Bronchial epithelial cell (primary cell): ENCODE measurements at regions not wholly inside any gene's neighbourhood (a gene's known extent, or its start where the extent isn't known, plus 50 kb on each side); places are given as distances from the start of the nearest gene placed in this dataset.
"Not testable (repeated sequence)": the region's sequence is repeated elsewhere in the genome, so short reads cannot be mapped to it uniquely, and the experiment has no call there.

ENCODE experiments used
- DNase-seq: peaks from one replicate; pipeline ENCODE4 v3.0.0-alpha.2; 2010; ENCODE audit warnings: low read depth
- FAIRE-seq: peaks from 2 replicates; lab custom pipeline; 2011; peaks lifted over from hg19 to GRCh38; lab: Jason Lieb, UNC
- H3K27me3 ChIP-seq: 2 replicates; pipeline ENCODE4 v1.5.1; 2011; ENCODE audit warnings: low read length; ENCODE audit not compliant: control insufficient read depth, insufficient read depth
- H3K36me3 ChIP-seq: 2 replicates; pipeline ENCODE4 v1.5.1; 2011; ENCODE audit warnings: low read length; ENCODE audit not compliant: control insufficient read depth, insufficient read depth
- H3K4me3 ChIP-seq: 2 replicates; pipeline ENCODE4 v1.5.1; 2011; ENCODE audit warnings: mild to moderate bottlenecking, low read depth, low read length, control low read depth
- CTCF ChIP-seq: IDR thresholded peaks from 2 replicates; pipeline ENCODE4 v1.5.1; 2011; ENCODE audit warnings: mild to moderate bottlenecking, moderate library complexity, low read length, control low read depth, inconsistent platforms; ENCODE audit not compliant: insufficient read depth, severe bottlenecking

- DNase-seq: no peak
- Histone ChIP-seq H3K27me3 (no peaks in the 10 kb centered on the region), H3K4me3 (no peak overlapping the region), H3K36me3 (no peaks in the 10 kb centered on the region)
- no peak for FAIRE-seq
- TF ChIP-seq CTCF: no peak
These were observed 821.7 kb downstream of the TMEM121 start for GRCh38 chr14:106347890-106348755.

GRCh38 chr14:106348873-106349540 is 822.6 kb downstream of the TMEM121 start:
- H3K27me3 ChIP-seq, DNase-seq, H3K4me3 ChIP-seq, FAIRE-seq, H3K36me3 ChIP-seq: not testable (repeated sequence)

- not testable (repeated sequence) for H3K27me3 ChIP-seq, FAIRE-seq, DNase-seq, H3K4me3 ChIP-seq, H3K36me3 ChIP-seq
These were observed 823.5 kb downstream of the TMEM121 start for GRCh38 chr14:106349678-106350457.

- not testable (repeated sequence) for FAIRE-seq, H3K4me3 ChIP-seq, H3K36me3 ChIP-seq, DNase-seq, H3K27me3 ChIP-seq
These were observed 828.8 kb downstream of the TMEM121 start for GRCh38 chr14:106355007-106355791.

- not testable (repeated sequence) for H3K36me3 ChIP-seq, DNase-seq
- FAIRE-seq: peak; percentile 28
These were observed 829.7 kb downstream of the TMEM121 start for GRCh38 chr14:106355881-106356642.

GRCh38 chr14:106356643-106356930 is 830.2 kb downstream of the TMEM121 start:
- FAIRE-seq, H3K36me3 ChIP-seq, H3K4me3 ChIP-seq, DNase-seq, H3K27me3 ChIP-seq: not testable (repeated sequence)

More at GRCh38 chr14:106355881-106356642, 829.7 kb downstream of the TMEM121 start:
- not testable (repeated sequence) for H3K27me3 ChIP-seq, H3K4me3 ChIP-seq

- FAIRE-seq: peak; percentile 82
- H3K27me3 ChIP-seq, DNase-seq, H3K4me3 ChIP-seq, H3K36me3 ChIP-seq: not testable (repeated sequence)
These were observed 832.9 kb downstream of the TMEM121 start for GRCh38 chr14:106359157-106359887.

- H3K4me3 ChIP-seq, H3K36me3 ChIP-seq, H3K27me3 ChIP-seq, DNase-seq: not testable (repeated sequence)
- FAIRE-seq: peak; percentile 66
These were observed 839.0 kb downstream of the TMEM121 start for GRCh38 chr14:106365371-106365770.

- H3K4me3 ChIP-seq, H3K36me3 ChIP-seq, FAIRE-seq, DNase-seq, H3K27me3 ChIP-seq: not testable (repeated sequence)
These were observed 839.5 kb downstream of the TMEM121 start for GRCh38 chr14:106365894-106366293.

GRCh38 chr14:106366971-106367370 is 840.6 kb downstream of the TMEM121 start:
- not testable (repeated sequence) for H3K4me3 ChIP-seq, H3K36me3 ChIP-seq, DNase-seq, H3K27me3 ChIP-seq, FAIRE-seq

GRCh38 chr14:106369456-106369855 is 843.1 kb downstream of the TMEM121 start:
- not testable (repeated sequence) for H3K4me3 ChIP-seq, H3K36me3 ChIP-seq, FAIRE-seq, DNase-seq, H3K27me3 ChIP-seq
